Astrocyte of the cerebellum (primary cell): ENCODE measurements at regions not wholly inside any gene's neighbourhood (a gene's known extent, or its start where the extent isn't known, plus 50 kb on each side); places are given as distances from the start of the nearest gene placed in this dataset.

Source experiments
- DNase-seq: peaks from one replicate; pipeline ENCODE4 v3.0.0-alpha.2; 2011; ENCODE audit warnings: low read depth
- H3K4me3 ChIP-seq: 2 replicates; pipeline ENCODE4 v1.5.1; 2011; ENCODE audit warnings: mild to moderate bottlenecking, low read depth, low read length, moderate library complexity
- CTCF ChIP-seq: IDR thresholded peaks from 2 replicates; pipeline ENCODE4 v1.5.1; 2012; ENCODE audit warnings: low read length, low read depth, moderate library complexity, mild to moderate bottlenecking; ENCODE audit errors: missing control alignments
- in situ Hi-C: cut with HindIII; loops from 2 replicates; pipeline ENCODE4 v1.10.0; 2017; ENCODE audit warnings: low sequenced_read_pairs

GRCh38 chr17:12282056-12282455 is 261.4 kb downstream of the MAP2K4 start:
- no peak overlapping the region for H3K4me3 ChIP-seq
- DNase-seq, result peak; percentile 4
- in situ Hi-C loops, result no loop called here
- no peak for TF ChIP-seq CTCF

- no peak for TF ChIP-seq CTCF
- no peak for DNase-seq
- in situ Hi-C loops, result no loop called here
Observed at GRCh38 chr17:12287953-12288352, 267.3 kb downstream of the MAP2K4 start.

GRCh38 chr17:12290207-12290606 is 269.5 kb downstream of the MAP2K4 start:
- no peak for TF ChIP-seq CTCF
- no peak overlapping the region for H3K4me3 ChIP-seq
- no peak for DNase-seq
- in situ Hi-C loops, result no loop called here

More at GRCh38 chr17:12287953-12288352, 267.3 kb downstream of the MAP2K4 start:
- no peak overlapping the region for H3K4me3 ChIP-seq

GRCh38 chr17:12296209-12296625 is 275.5 kb downstream of the MAP2K4 start:
- peak; percentile 2 for DNase-seq
- no peak for TF ChIP-seq CTCF
- in situ Hi-C loops, result no loop called here
- H3K4me3 ChIP-seq, result no peak overlapping the region

- in situ Hi-C loops, result no loop called here
- no peak for TF ChIP-seq CTCF
- DNase-seq, result no peak
- no peak overlapping the region for H3K4me3 ChIP-seq
Observed at GRCh38 chr17:12301551-12301950, 280.9 kb downstream of the MAP2K4 start.

GRCh38 chr17:12302711-12303110 is 282.0 kb downstream of the MAP2K4 start:
- DNase-seq, result no peak
- in situ Hi-C loops, result no loop called here
- no peak for TF ChIP-seq CTCF
- no peak overlapping the region for H3K4me3 ChIP-seq

- no peak for DNase-seq
Observed at GRCh38 chr17:12310811-12311210, 290.1 kb downstream of the MAP2K4 start.

More at GRCh38 chr17:12310811-12311210, 290.1 kb downstream of the MAP2K4 start:
- in situ Hi-C loops, result no loop called here
- H3K4me3 ChIP-seq, result no peak overlapping the region
- no peak for TF ChIP-seq CTCF
